ENCODE measurements at regions not wholly inside any gene's neighbourhood (a gene's known extent, or its start where the extent isn't known, plus 50 kb on each side); places are given as distances from the start of the nearest gene placed in this dataset.

DNA sequence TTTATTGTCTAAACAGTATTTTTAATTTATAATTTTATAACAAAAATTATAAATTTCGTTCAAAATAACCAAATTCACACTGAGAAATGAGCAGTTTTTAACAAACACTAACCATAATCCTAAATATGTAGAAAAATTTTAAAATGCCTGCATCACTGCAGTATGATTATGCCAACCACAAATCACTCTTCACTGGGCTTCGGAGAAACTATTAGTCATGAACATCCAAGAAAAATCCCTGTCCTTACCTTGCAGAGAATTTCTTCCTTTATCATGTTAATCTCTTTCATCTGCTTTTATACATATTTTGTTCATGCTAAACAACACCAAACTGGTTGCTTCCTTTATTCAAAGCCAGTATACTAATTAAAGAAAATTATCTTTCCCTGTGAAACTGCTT is 511.0 kb upstream of the ALCAM start:
- intact Hi-C loops (cut with DNase I): no loop called here
- DNase-seq: no peak
- H3K27ac ChIP-seq: no peak overlapping the region
- no peaks in the 10 kb centered on the region for H3K36me3 ChIP-seq
- no peaks in the 10 kb centered on the region for H3K4me1 ChIP-seq
- no peaks in the 10 kb centered on the region for H3K27me3 ChIP-seq
- ATAC-seq: no peak
- H3K4me3 ChIP-seq: no peak overlapping the region
- H3K9me3 ChIP-seq: peaks cover 0 to 3% of the 10 kb centered on the region in 2 donors
- TF ChIP-seq, protein P1, sequence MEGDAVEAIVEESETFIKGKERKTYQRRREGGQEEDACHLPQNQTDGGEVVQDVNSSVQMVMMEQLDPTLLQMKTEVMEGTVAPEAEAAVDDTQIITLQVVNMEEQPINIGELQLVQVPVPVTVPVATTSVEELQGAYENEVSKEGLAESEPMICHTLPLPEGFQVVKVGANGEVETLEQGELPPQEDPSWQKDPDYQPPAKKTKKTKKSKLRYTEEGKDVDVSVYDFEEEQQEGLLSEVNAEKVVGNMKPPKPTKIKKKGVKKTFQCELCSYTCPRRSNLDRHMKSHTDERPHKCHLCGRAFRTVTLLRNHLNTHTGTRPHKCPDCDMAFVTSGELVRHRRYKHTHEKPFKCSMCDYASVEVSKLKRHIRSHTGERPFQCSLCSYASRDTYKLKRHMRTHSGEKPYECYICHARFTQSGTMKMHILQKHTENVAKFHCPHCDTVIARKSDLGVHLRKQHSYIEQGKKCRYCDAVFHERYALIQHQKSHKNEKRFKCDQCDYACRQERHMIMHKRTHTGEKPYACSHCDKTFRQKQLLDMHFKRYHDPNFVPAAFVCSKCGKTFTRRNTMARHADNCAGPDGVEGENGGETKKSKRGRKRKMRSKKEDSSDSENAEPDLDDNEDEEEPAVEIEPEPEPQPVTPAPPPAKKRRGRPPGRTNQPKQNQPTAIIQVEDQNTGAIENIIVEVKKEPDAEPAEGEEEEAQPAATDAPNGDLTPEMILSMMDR (IDR thresholded peaks at IDR 0.05): no peak

DNA sequence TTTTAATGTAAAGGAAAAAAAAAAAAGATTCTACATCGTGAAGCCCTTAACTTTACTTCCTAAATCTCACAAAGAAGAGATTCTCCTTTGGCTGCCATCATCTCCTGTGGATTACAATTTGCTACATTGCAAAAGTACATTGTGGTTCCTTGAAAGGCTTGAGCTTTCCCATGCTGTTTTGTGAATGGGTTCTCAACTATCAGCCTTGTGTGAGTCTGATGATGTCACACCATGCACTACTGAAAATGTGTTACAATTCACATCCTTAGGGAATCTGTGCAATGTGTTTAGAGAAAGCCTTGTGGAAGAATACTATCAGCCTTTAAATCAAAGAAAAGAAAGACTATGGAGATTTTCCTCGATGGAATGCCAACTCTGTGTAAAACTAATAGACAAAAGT is 510.0 kb upstream of the ALCAM start:
- no peak overlapping the region for H3K27ac ChIP-seq
- no peak for DNase-seq
- H3K27me3 ChIP-seq: no peaks in the 10 kb centered on the region
- intact Hi-C loops (cut with DNase I): no loop called here
- TF ChIP-seq, protein P1 (IDR thresholded peaks at IDR 0.05): no peak
- ATAC-seq: no peak
- H3K36me3 ChIP-seq: no peaks in the 10 kb centered on the region
- H3K4me3 ChIP-seq: no peak overlapping the region
- no peaks in the 10 kb centered on the region for H3K4me1 ChIP-seq
- H3K9me3 ChIP-seq: peaks cover 0 to 3% of the 10 kb centered on the region in 2 donors

DNA sequence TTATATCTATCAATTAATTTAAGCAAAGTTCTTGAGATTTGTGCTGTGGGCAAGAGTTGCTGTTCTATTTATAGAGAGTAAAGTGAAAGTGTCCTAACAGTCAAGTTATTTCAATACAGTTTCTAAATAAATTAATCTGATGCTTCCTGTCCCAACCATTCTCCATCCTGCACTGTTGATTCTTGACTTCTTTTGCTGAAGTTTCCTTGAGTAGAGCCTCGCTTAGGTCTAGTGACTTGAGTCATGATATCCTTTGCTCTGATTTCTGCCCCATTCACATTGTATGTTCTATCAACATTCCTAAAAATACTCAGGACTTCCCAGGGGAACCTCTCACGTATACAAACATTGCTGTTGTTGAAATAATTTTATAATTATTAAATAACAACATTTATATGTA is 498.4 kb upstream of the ALCAM start:
- intact Hi-C loops (cut with DNase I): no loop called here
- no peak overlapping the region for H3K27ac ChIP-seq
- ATAC-seq (no peak), DNase-seq (no peak)
- TF ChIP-seq, protein P1 (IDR thresholded peaks at IDR 0.05): no peak
- no peak overlapping the region for H3K4me3 ChIP-seq
- H3K27me3 ChIP-seq: no peaks in the 10 kb centered on the region
- no peaks in the 10 kb centered on the region for H3K4me1 ChIP-seq
- H3K36me3 ChIP-seq: no peaks in the 10 kb centered on the region
- no peaks in the 10 kb centered on the region for H3K9me3 ChIP-seq

DNA sequence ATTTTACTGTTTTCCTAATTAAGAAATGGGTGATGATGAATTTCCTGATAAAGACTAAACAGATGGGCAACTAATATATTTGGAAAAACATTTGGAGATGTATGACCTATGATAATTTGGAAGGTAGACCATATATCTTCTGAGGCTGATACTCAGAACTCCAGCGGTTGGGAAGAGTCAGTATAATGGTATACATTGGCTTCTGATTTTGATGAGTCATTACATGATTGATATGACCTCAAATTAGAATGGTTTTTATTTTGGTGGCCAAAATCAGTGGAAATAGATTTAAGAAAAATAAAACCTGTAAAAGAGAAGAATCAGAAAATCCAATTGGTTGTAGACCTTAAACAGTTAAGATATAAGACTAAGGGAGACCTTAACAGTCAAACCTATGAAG is 496.4 kb upstream of the ALCAM start:
- no peaks in the 10 kb centered on the region for H3K4me1 ChIP-seq
- H3K27ac ChIP-seq: no peak overlapping the region
- intact Hi-C loops (cut with DNase I): no loop called here
- H3K9me3 ChIP-seq: no peaks in the 10 kb centered on the region
- H3K4me3 ChIP-seq: no peak overlapping the region
- no peak for DNase-seq
- TF ChIP-seq, protein P1 (IDR thresholded peaks at IDR 0.05): no peak
- H3K27me3 ChIP-seq: no peaks in the 10 kb centered on the region
- no peak for ATAC-seq
- H3K36me3 ChIP-seq: no peaks in the 10 kb centered on the region

DNA sequence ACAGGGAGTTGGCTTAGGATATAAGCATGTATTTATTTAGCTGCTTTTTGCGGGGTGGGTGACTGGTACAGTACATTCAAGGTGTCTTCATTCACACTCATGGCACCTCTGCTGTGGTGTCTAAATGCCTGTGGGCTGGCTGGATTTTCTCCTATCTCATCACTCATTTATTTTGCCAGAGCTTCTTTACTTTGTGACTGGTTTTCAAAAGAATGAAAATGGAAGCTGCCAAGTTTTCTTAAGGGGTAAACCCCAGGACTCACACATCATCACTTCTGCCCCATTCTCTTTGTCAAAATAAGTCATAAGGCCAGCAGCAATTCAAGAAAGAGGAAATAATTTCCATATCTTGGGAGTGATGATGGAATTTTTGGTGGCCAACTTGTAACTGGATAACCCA is 493.4 kb upstream of the ALCAM start:
- Histone ChIP-seq H3K9me3 (no peaks in the 10 kb centered on the region), H3K4me1 (no peaks in the 10 kb centered on the region), H3K27ac (no peak overlapping the region), H3K4me3 (no peak overlapping the region), H3K36me3 (no peaks in the 10 kb centered on the region), H3K27me3 (no peaks in the 10 kb centered on the region)
- TF ChIP-seq, protein P1 (IDR thresholded peaks at IDR 0.05): no peak
- no peak for ATAC-seq
- no peak for DNase-seq
- intact Hi-C loops (cut with DNase I): no loop called here

All from left lung (tissue), 4 donors.